Adrenal gland (tissue), 9 donors: ENCODE measurements at regions not wholly inside any gene's neighbourhood (a gene's known extent, or its start where the extent isn't known, plus 50 kb on each side); places are given as distances from the start of the nearest gene placed in this dataset.

Experiments used
- DNase-seq, 7 donors: peaks; one replicate each; pipeline ENCODE4 v3.0.0-alpha.2; 2019 to 2020
- H3K27ac ChIP-seq, 5 donors: fragments of 200-600 bp; sonication (generic) in 4 of 5; 1 replicate in 3 of 5; 2 replicates in 2 of 5; pipeline versions ENCODE4 v1.5.1 to v1.8.0; 2016 to 2020; ENCODE audit warnings: mild to moderate bottlenecking in 1 of 5
- H3K27me3 ChIP-seq: fragments of 200-600 bp; 2 replicates; pipeline ENCODE4 v1.8.0; 2021
- H3K36me3 ChIP-seq, 2 donors: fragments of 200-600 bp; replicated peaks in 1 of 2; 1 replicate in 1 of 2; 2 replicates in 1 of 2; pipeline versions ENCODE4 v1.5.1 to v1.8.0; 2018 to 2022
- H3K4me1 ChIP-seq, 2 donors: fragments of 200-600 bp; replicated peaks in 1 of 2; 1 replicate in 1 of 2; 2 replicates in 1 of 2; pipeline versions ENCODE4 v1.5.1 to v1.8.0; 2018 to 2021
- H3K4me3 ChIP-seq, 4 donors: fragments of 200-600 bp; sonication (generic) in 3 of 4; one replicate each; pipeline ENCODE4 v1.5.1; 2016 to 2018
- H3K9me3 ChIP-seq, 3 donors: fragments of 200-600 bp; sonication (generic) in 1 of 3; replicated peaks in 1 of 3; 1 replicate in 2 of 3; 2 replicates in 1 of 3; pipeline versions ENCODE4 v1.5.1 to v1.8.0; 2016 to 2021
- POLR2A ChIP-seq, 2 donors: fragments of 450-650 bp; IDR thresholded peaks; one replicate each; pipeline ENCODE4 v1.6.1; 2017; ENCODE audit warnings: antibody characterized with exemption in 2 of 2, mild to moderate bottlenecking in 2 of 2, moderate library complexity in 1 of 2
- WGBS, 4 donors: extraction: QIAGEN DNeasy Blood & Tissue Kit in 2 of 4; methylation state at CpG; one replicate each; pipeline versions ENCODE4 v1.1.5 to v1.1.7; 2013 to 2017; 5-methylcytosine and 5-hydroxymethylcytosine counted together
- intact Hi-C, 2 donors: fragments of 100-400 bp; cut with DNase I; formaldehyde crosslinking; loops; one replicate each; pipeline versions ENCODE4 v1.14.1 to v1.15.0; 2022 to 2023
- TF ChIP-seq, protein P1 (sequence below), 6 experiments: fragments of 450-650 bp in 4 of 6; fragments of 200-600 bp in 2 of 6; sonication (generic) in 1 of 6; IDR thresholded peaks; 1 replicate in 5 of 6; 2 replicates in 1 of 6; pipeline versions ENCODE4 v1.5.1 to v1.8.0; 2016 to 2021; ENCODE audit warnings: antibody characterized with exemption in 6 of 6, mild to moderate bottlenecking in 2 of 6, moderate library complexity in 1 of 6
- donor health status: healthy with polysubstance abuse.
- donor health status: Bipolar disorder and iron deficiency.
- donor health status: DM: yes; HTN: yes; CAD: no.
- donor health status: DM: no; HTN: no; CAD: no.
- donor health status: DM: no; HTN: no; CAD: no.

- H3K27me3 ChIP-seq: no peaks in the 10 kb centered on the region
- intact Hi-C loops: no loop called here
- TF ChIP-seq, protein P1, sequence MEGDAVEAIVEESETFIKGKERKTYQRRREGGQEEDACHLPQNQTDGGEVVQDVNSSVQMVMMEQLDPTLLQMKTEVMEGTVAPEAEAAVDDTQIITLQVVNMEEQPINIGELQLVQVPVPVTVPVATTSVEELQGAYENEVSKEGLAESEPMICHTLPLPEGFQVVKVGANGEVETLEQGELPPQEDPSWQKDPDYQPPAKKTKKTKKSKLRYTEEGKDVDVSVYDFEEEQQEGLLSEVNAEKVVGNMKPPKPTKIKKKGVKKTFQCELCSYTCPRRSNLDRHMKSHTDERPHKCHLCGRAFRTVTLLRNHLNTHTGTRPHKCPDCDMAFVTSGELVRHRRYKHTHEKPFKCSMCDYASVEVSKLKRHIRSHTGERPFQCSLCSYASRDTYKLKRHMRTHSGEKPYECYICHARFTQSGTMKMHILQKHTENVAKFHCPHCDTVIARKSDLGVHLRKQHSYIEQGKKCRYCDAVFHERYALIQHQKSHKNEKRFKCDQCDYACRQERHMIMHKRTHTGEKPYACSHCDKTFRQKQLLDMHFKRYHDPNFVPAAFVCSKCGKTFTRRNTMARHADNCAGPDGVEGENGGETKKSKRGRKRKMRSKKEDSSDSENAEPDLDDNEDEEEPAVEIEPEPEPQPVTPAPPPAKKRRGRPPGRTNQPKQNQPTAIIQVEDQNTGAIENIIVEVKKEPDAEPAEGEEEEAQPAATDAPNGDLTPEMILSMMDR (IDR thresholded peaks at IDR 0.05): no peak
- TF ChIP-seq POLR2A (IDR thresholded peaks at IDR 0.05): no peak
- H3K4me3 ChIP-seq: no peak overlapping the region
- DNase-seq: no peak
- peaks cover 0 to 3% of the 10 kb centered on the region in 2 donors for H3K4me1 ChIP-seq
- WGBS, 4 donors: 40 to 49% (median 43%) methylated on average over 5 of the region's 5 CpGs
- H3K27ac ChIP-seq: no peak overlapping the region
- H3K36me3 ChIP-seq: no peaks in the 10 kb centered on the region
- H3K9me3 ChIP-seq: no peaks in the 10 kb centered on the region
Observed at GRCh38 chr4:156584100-156584499, 387.5 kb downstream of the PDGFC start.

DNA sequence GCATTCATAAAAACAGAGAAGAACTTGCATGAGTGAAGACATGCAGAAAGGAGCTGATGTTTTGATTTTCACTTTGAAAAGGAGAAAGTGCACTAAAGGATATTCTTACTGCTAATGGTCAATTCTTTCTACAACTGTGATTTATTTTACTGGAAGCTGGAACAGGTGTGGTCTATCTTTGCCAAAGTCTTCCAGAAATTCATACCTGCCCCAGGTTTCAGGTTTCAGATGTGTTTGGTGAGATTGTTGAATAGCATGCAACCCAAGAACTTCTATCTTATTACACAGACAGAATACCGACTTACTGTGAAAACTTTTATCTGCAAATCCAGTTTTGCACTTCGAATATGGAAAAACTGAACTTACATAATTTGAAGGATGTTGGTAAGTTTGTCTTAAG lies 388.3 kb downstream of the PDGFC start:
- 90 to 96% (median 94%) methylated on average over 2 of the region's 2 CpGs for WGBS, 4 donors
- no peak overlapping the region for H3K4me3 ChIP-seq
- intact Hi-C loops: no loop called here
- no peak for TF ChIP-seq POLR2A (IDR thresholded peaks at IDR 0.05)
- TF ChIP-seq, protein P1 (IDR thresholded peaks at IDR 0.05): no peak
- no peaks in the 10 kb centered on the region for H3K27me3 ChIP-seq
- H3K4me1 ChIP-seq: peaks cover 0 to 3% of the 10 kb centered on the region in 2 donors
- no peak overlapping the region for H3K27ac ChIP-seq
- no peaks in the 10 kb centered on the region for H3K36me3 ChIP-seq
- DNase-seq: no peak
- H3K9me3 ChIP-seq: no peaks in the 10 kb centered on the region

- intact Hi-C loops: no loop called here
- peak overlapping the region in 1 of 4 donors; percentile 37 for H3K4me3 ChIP-seq
- H3K4me1 ChIP-seq: peaks cover 0 to 3% of the 10 kb centered on the region in 2 donors
- DNase-seq: no peak
- no peaks in the 10 kb centered on the region for H3K36me3 ChIP-seq
- H3K27ac ChIP-seq: no peak overlapping the region
- H3K9me3 ChIP-seq: no peaks in the 10 kb centered on the region
- H3K27me3 ChIP-seq: no peaks in the 10 kb centered on the region
- WGBS, 4 donors: 49 to 52% (median 50%) methylated on average over 3 of the region's 3 CpGs
- no peak for TF ChIP-seq POLR2A (IDR thresholded peaks at IDR 0.05)
- TF ChIP-seq, protein P1 (IDR thresholded peaks at IDR 0.05): no peak
Observed at GRCh38 chr4:156581282-156582063, 390.1 kb downstream of the PDGFC start.

- no peaks in the 10 kb centered on the region for H3K9me3 ChIP-seq
- intact Hi-C loops: no loop called here
- no peaks in the 10 kb centered on the region for H3K36me3 ChIP-seq
- H3K4me3 ChIP-seq: no peak overlapping the region
- no peak overlapping the region for H3K27ac ChIP-seq
- no peak for TF ChIP-seq POLR2A (IDR thresholded peaks at IDR 0.05)
- TF ChIP-seq, protein P1 (IDR thresholded peaks at IDR 0.05): no peak
- no peaks in the 10 kb centered on the region for H3K4me1 ChIP-seq
- no peak for DNase-seq
- no peaks in the 10 kb centered on the region for H3K27me3 ChIP-seq
Observed at GRCh38 chr4:156578713-156579112, 392.9 kb downstream of the PDGFC start.
